ENCODE measurements at regions not wholly inside any gene's neighbourhood (a gene's known extent, or its start where the extent isn't known, plus 50 kb on each side); places are given as distances from the start of the nearest gene placed in this dataset.

DNA sequence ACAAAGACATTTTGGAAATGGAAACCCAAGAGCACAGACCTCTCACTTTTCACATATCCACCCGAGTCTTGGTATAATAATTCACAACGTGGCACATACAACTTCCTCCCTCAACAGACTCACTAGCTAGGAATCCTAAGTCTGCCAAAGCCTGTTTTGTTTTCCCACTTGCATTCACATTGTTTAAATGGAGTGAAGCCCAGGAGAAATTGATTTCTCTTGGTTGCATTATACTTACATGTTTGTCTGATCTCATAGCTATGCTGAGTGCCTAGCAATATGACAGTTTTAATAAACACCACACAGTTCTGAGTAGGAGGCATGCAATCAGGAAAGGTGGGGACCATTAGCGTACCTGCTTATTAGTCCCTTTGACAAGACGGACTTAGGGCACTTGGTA lies 348.6 kb upstream of the ADGRL4 start:
- Histone ChIP-seq H3K79me2 (replicated peaks; ENCODE audit: insufficient read depth, low read length) (no peaks in the 10 kb centered on the region), H3K27me3 (ENCODE audit: insufficient read depth, low read depth, low read length) (no peaks in the 10 kb centered on the region), H3K9me3 (ENCODE audit: low read length) (no peaks in the 10 kb centered on the region), H3K9me2 (ENCODE audit: insufficient read depth, low read length) (no peaks in the 10 kb centered on the region), H3K27ac (ENCODE audit: low read length) (no peak overlapping the region), H3K9ac (ENCODE audit: low read length) (no peak overlapping the region), H4K20me1 (ENCODE audit: insufficient read depth) (no peaks in the 10 kb centered on the region), H3K4me2 (ENCODE audit: low read length) (no peak overlapping the region), H3K4me3 (ENCODE audit: low read length) (no peak overlapping the region), H2AFZ (ENCODE audit: low read depth, low read length) (no peak overlapping the region), H3K36me3 (ENCODE audit: insufficient read depth, low read length) (no peaks in the 10 kb centered on the region), H3F3A (ENCODE audit: insufficient read depth, low read length, poor library complexity, severe bottlenecking) (no peaks in the 10 kb centered on the region)
- TF ChIP-seq POLR2AphosphoS5 (IDR thresholded peaks at IDR 0.05) (no peak), EZH2 (IDR thresholded peaks at IDR 0.05; ENCODE audit: borderline replicate concordance, insufficient read depth, low read length, poor library complexity, severe bottlenecking) (no peak), MXI1 (conservative IDR thresholded peaks at IDR 0.05; ENCODE audit: poor library complexity, severe bottlenecking) (no peak), RAD21 (conservative IDR thresholded peaks at IDR 0.05) (no peak), EP300 (conservative IDR thresholded peaks at IDR 0.05; ENCODE audit: poor library complexity, severe bottlenecking) (no peak), SMC3 (conservative IDR thresholded peaks at IDR 0.05; ENCODE audit: poor library complexity) (no peak), TAF1 (IDR thresholded peaks at IDR 0.05; ENCODE audit: low read depth) (no peak)
- TF ChIP-seq, protein P1, sequence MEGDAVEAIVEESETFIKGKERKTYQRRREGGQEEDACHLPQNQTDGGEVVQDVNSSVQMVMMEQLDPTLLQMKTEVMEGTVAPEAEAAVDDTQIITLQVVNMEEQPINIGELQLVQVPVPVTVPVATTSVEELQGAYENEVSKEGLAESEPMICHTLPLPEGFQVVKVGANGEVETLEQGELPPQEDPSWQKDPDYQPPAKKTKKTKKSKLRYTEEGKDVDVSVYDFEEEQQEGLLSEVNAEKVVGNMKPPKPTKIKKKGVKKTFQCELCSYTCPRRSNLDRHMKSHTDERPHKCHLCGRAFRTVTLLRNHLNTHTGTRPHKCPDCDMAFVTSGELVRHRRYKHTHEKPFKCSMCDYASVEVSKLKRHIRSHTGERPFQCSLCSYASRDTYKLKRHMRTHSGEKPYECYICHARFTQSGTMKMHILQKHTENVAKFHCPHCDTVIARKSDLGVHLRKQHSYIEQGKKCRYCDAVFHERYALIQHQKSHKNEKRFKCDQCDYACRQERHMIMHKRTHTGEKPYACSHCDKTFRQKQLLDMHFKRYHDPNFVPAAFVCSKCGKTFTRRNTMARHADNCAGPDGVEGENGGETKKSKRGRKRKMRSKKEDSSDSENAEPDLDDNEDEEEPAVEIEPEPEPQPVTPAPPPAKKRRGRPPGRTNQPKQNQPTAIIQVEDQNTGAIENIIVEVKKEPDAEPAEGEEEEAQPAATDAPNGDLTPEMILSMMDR (IDR thresholded peaks at IDR 0.05; ENCODE audit: poor library complexity, severe bottlenecking), result no peak
- TF ChIP-seq, protein P2, sequence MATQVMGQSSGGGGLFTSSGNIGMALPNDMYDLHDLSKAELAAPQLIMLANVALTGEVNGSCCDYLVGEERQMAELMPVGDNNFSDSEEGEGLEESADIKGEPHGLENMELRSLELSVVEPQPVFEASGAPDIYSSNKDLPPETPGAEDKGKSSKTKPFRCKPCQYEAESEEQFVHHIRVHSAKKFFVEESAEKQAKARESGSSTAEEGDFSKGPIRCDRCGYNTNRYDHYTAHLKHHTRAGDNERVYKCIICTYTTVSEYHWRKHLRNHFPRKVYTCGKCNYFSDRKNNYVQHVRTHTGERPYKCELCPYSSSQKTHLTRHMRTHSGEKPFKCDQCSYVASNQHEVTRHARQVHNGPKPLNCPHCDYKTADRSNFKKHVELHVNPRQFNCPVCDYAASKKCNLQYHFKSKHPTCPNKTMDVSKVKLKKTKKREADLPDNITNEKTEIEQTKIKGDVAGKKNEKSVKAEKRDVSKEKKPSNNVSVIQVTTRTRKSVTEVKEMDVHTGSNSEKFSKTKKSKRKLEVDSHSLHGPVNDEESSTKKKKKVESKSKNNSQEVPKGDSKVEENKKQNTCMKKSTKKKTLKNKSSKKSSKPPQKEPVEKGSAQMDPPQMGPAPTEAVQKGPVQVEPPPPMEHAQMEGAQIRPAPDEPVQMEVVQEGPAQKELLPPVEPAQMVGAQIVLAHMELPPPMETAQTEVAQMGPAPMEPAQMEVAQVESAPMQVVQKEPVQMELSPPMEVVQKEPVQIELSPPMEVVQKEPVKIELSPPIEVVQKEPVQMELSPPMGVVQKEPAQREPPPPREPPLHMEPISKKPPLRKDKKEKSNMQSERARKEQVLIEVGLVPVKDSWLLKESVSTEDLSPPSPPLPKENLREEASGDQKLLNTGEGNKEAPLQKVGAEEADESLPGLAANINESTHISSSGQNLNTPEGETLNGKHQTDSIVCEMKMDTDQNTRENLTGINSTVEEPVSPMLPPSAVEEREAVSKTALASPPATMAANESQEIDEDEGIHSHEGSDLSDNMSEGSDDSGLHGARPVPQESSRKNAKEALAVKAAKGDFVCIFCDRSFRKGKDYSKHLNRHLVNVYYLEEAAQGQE (IDR thresholded peaks at IDR 0.05; ENCODE audit: borderline replicate concordance), result no peak

DNA sequence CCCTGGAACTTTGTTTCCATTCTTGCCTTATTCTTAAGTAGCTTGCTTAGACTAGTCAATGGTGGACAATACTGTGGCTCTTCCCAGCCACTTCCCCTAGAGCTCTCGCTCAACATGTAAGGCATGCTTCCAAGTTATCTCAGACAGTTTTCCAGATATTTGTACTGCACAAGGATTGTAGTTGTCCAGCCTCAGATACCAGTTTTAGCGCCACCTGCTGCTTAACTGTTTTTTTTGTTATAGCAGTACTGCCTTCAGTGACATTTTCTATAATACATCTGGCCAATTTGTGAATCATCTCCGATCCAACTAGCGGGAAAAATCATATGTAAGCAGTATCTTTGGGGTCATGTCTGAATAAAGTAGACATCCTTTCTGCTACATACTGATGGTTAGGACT lies 346.7 kb upstream of the ADGRL4 start:
- no peak overlapping the region for H3K27ac ChIP-seq (ENCODE audit: low read length)

More for the DNA sequence above, 346.7 kb upstream of the ADGRL4 start:
- no peaks in the 10 kb centered on the region for H3K79me2 ChIP-seq (replicated peaks; ENCODE audit: insufficient read depth, low read length)
- H3K36me3 ChIP-seq (ENCODE audit: insufficient read depth, low read length), result no peaks in the 10 kb centered on the region
- no peaks in the 10 kb centered on the region for H3K9me2 ChIP-seq (ENCODE audit: insufficient read depth, low read length)
- no peaks in the 10 kb centered on the region for H3K9me3 ChIP-seq (ENCODE audit: low read length)
- TF ChIP-seq, protein P1 (IDR thresholded peaks at IDR 0.05; ENCODE audit: poor library complexity, severe bottlenecking), result no peak
- TF ChIP-seq RAD21 (conservative IDR thresholded peaks at IDR 0.05) (no peak), EZH2 (IDR thresholded peaks at IDR 0.05; ENCODE audit: borderline replicate concordance, insufficient read depth, low read length, poor library complexity, severe bottlenecking) (no peak), POLR2AphosphoS5 (IDR thresholded peaks at IDR 0.05) (no peak), SMC3 (conservative IDR thresholded peaks at IDR 0.05; ENCODE audit: poor library complexity) (no peak), EP300 (conservative IDR thresholded peaks at IDR 0.05; ENCODE audit: poor library complexity, severe bottlenecking) (no peak), TAF1 (IDR thresholded peaks at IDR 0.05; ENCODE audit: low read depth) (no peak), MXI1 (conservative IDR thresholded peaks at IDR 0.05; ENCODE audit: poor library complexity, severe bottlenecking) (no peak)
- TF ChIP-seq, protein P2 (IDR thresholded peaks at IDR 0.05; ENCODE audit: borderline replicate concordance), result no peak
- no peak overlapping the region for H2AFZ ChIP-seq (ENCODE audit: low read depth, low read length)
- no peaks in the 10 kb centered on the region for H3F3A ChIP-seq (ENCODE audit: insufficient read depth, low read length, poor library complexity, severe bottlenecking)
- H3K9ac ChIP-seq (ENCODE audit: low read length), result no peak overlapping the region
- H3K4me2 ChIP-seq (ENCODE audit: low read length), result no peak overlapping the region
- H3K27me3 ChIP-seq (ENCODE audit: insufficient read depth, low read depth, low read length), result no peaks in the 10 kb centered on the region
- no peak overlapping the region for H3K4me3 ChIP-seq (ENCODE audit: low read length)
- H4K20me1 ChIP-seq (ENCODE audit: insufficient read depth), result no peaks in the 10 kb centered on the region

All from neural cell (in vitro differentiated cells).